K562 (cell line): ENCODE measurements at regions not wholly inside any gene's neighbourhood (a gene's known extent, or its start where the extent isn't known, plus 50 kb on each side); places are given as distances from the start of the nearest gene placed in this dataset.

Experiments
- ATAC-seq: fragments of 200-7000 bp; cut with Tn5 transposase; 3 replicates; pipeline ENCODE4 v1.9.1; 2020; ENCODE audit warnings: moderate library complexity
- BruUV-seq: library from RNA; stranded (reverse); fragments of 400-500 nt; replicated peaks from 2 replicates; lab custom pipeline; 2021; lab: Mats Ljungman, UMichigan
- CTCF ChIA-PET: fragments of 300-600 bp; formaldehyde crosslinking; extraction: SDS; loops from one replicate; lab custom pipeline; 2021; ENCODE audit warnings: low intra/inter-chr PET ratio; lab: Yijun Ruan, JAX
- POLR2A ChIA-PET: fragments of 300-600, 350-650 bp; sonication (Branson Sonifier 250); formaldehyde crosslinking; extraction: SDS; loops from one replicate; lab custom pipeline; 2021; ENCODE audit warnings: antibody characterized with exemption, inconsistent platforms; lab: Yijun Ruan, JAX
- DNase-seq, 4 experiments: peaks; one replicate each; pipeline versions ENCODE4 v3.0.0 to v3.0.0-alpha.2; 2011 to 2018; ENCODE audit warnings: low spot score in 3 of 4, mixed read lengths in 3 of 4; ENCODE audit errors: extremely low read depth in 1 of 4
- FAIRE-seq: peaks from 2 replicates; lab custom pipeline; 2011; peaks lifted over from hg19 to GRCh38; lab: Jason Lieb, UNC
- H2AFZ ChIP-seq: 2 replicates; pipeline ENCODE4 v1.6.0; 2011; ENCODE audit warnings: low read depth, low read length, control low read depth, inconsistent platforms
- H3K27ac ChIP-seq: fragments of 200-600 bp; 3 replicates; pipeline ENCODE4 v1.8.0; 2011; ENCODE audit warnings: low read depth, mild to moderate bottlenecking, control low read depth, inconsistent platforms, low read length, moderate library complexity, mixed read lengths; ENCODE audit errors: extremely low read depth
- H3K27me3 ChIP-seq, 2 experiments: fragments of 300-600 bp in 1 of 2; 2 replicates in 1 of 2; 3 replicates in 1 of 2; pipeline versions ENCODE4 v1.6.0 to v1.8.0; 2011; ENCODE audit warnings: inconsistent platforms in 2 of 2, low read length in 2 of 2, mild to moderate bottlenecking in 1 of 2, mixed read lengths in 1 of 2, moderate library complexity in 1 of 2; ENCODE audit not compliant: control insufficient read depth in 2 of 2, insufficient read depth in 2 of 2
- H3K36me3 ChIP-seq: fragments of 300-600 bp; 3 replicates; pipeline ENCODE4 v1.8.0; 2011; ENCODE audit warnings: mild to moderate bottlenecking, low read length, inconsistent platforms; ENCODE audit not compliant: control insufficient read depth, insufficient read depth
- H3K4me1 ChIP-seq, 2 experiments: fragments of 200-600 bp in 1 of 2; replicated peaks in 1 of 2; 2 replicates in 1 of 2; 3 replicates in 1 of 2; pipeline versions ENCODE4 v1.5.1 to v1.8.0; 2011; ENCODE audit warnings: inconsistent platforms in 2 of 2, low read length in 2 of 2, mild to moderate bottlenecking in 1 of 2, mixed read lengths in 1 of 2, moderate library complexity in 1 of 2; ENCODE audit not compliant: control insufficient read depth in 2 of 2, insufficient read depth in 2 of 2
- H3K4me2 ChIP-seq: 2 replicates; pipeline ENCODE4 v1.6.1; 2011; ENCODE audit warnings: low read length, control low read depth, inconsistent platforms, mixed read lengths; ENCODE audit not compliant: insufficient read depth
- H3K4me3 ChIP-seq: fragments of 200-600 bp; sonication (generic), shearing (Covaris generic); 2 replicates; pipeline ENCODE4 v1.5.1; 2016; ENCODE audit warnings: control low read depth, inconsistent platforms
- H3K79me2 ChIP-seq: fragments of 200-600 bp; 3 replicates; pipeline ENCODE4 v1.8.0; 2011; ENCODE audit warnings: low read length, inconsistent platforms; ENCODE audit not compliant: control insufficient read depth, insufficient read depth
- H3K9ac ChIP-seq, 2 experiments: 2 replicates each; pipeline versions ENCODE4 v1.6.0 to v1.6.1; 2011; ENCODE audit warnings: low read depth in 2 of 2, low read length in 2 of 2, control low read depth in 1 of 2, inconsistent platforms in 1 of 2, mild to moderate bottlenecking in 1 of 2, mixed read lengths in 1 of 2; ENCODE audit not compliant: insufficient read depth in 1 of 2
- H3K9me1 ChIP-seq: one replicate; pipeline ENCODE4 v1.6.0; 2011; ENCODE audit warnings: inconsistent platforms, mild to moderate bottlenecking, low read length, moderate library complexity; ENCODE audit not compliant: control insufficient read depth, insufficient read depth
- H3K9me3 ChIP-seq: replicated peaks from 2 replicates; pipeline ENCODE4 v1.5.1; 2011; ENCODE audit warnings: low read depth, low read length, inconsistent platforms; ENCODE audit not compliant: control insufficient read depth, insufficient read depth
- H4K20me1 ChIP-seq: replicated peaks from 2 replicates; pipeline ENCODE4 v1.6.1; 2011; ENCODE audit warnings: low read length, inconsistent platforms, mixed read lengths; ENCODE audit not compliant: control insufficient read depth, insufficient read depth
- PRPF4 ChIP-seq: fragments of 200-400 bp; formaldehyde crosslinking; IDR thresholded peaks from one replicate; pipeline ENCODE4 v1.6.1; 2017; ENCODE audit warnings: low read length, low read depth, mild to moderate bottlenecking; ENCODE audit not compliant: insufficient read depth, poor library complexity, severe bottlenecking
- RAD21 ChIP-seq, 2 experiments: fragments of 250-450 bp in 1 of 2; fragments of 450-650 bp in 1 of 2; sonication (Bioruptor Pico) in 1 of 2; formaldehyde crosslinking in 1 of 2; IDR thresholded peaks in 1 of 2; conservative IDR thresholded peaks in 1 of 2; 2 replicates each; pipeline versions ENCODE4 v1.4.0 to v1.8.0; 2020 to 2022; ENCODE audit warnings: mild to moderate bottlenecking in 2 of 2, moderate library complexity in 1 of 2
- SAP30 ChIP-seq: fragments of 200-600 bp; sonication (generic); IDR thresholded peaks from 2 replicates; pipeline ENCODE4 v1.6.1; 2012; ENCODE audit warnings: borderline replicate concordance, low read depth, mild to moderate bottlenecking, moderate library complexity, low read length, control low read depth, inconsistent platforms; ENCODE audit not compliant: insufficient read depth, poor library complexity, severe bottlenecking
- SMC3 ChIP-seq: conservative IDR thresholded peaks from 2 replicates; pipeline ENCODE4 v1.6.1; 2011; ENCODE audit warnings: low read depth, low read length, improper control_type of control experiment; ENCODE audit not compliant: insufficient read depth
- ZNF134 ChIP-seq: fragments of 250-450 bp; sonication (Bioruptor Pico); conservative IDR thresholded peaks from 2 replicates; pipeline ENCODE4 v1.4.0; 2020
- WGBS: fragments of 100-300 bp; shearing (Covaris generic); methylation state at CpG from one replicate; pipeline ENCODE4 v1.1.6; 2016; ENCODE audit warnings: low coverage, mixed read lengths; ENCODE audit not compliant: insufficient coverage; ENCODE audit errors: missing lambda C conversion rate; 5-methylcytosine and 5-hydroxymethylcytosine counted together
- in situ Hi-C: fragments of 300-500 bp; cut with MboI; formaldehyde crosslinking; loops from 4 replicates; pipeline ENCODE4 v1.15.0; 2018; ENCODE audit warnings: inconsistent platforms, mixed read lengths
- intact Hi-C: fragments of 100-400 bp; cut with micrococcal nuclease; formaldehyde crosslinking; loops from 2 replicates; pipeline ENCODE4 v1.14.2; 2022
- TF ChIP-seq, protein P1 (sequence below), 2 experiments: fragments of 450-650 bp; formaldehyde crosslinking in 1 of 2; IDR thresholded peaks; 2 replicates each; pipeline versions ENCODE4 v1.4.0 to v1.6.1; 2014 to 2020; ENCODE audit warnings: mild to moderate bottlenecking in 2 of 2, borderline replicate concordance in 1 of 2, low read depth in 1 of 2
- TF ChIP-seq, protein P2 (sequence below): fragments of 450-650 bp; formaldehyde crosslinking; IDR thresholded peaks from 2 replicates; pipeline ENCODE4 v1.4.0; 2020; ENCODE audit warnings: mild to moderate bottlenecking, moderate library complexity
- TF ChIP-seq, protein P3 (sequence below), 3 experiments: IDR thresholded peaks in 2 of 3; conservative IDR thresholded peaks in 1 of 3; 2 replicates each; pipeline ENCODE4 v1.5.1; 2011 to 2012; ENCODE audit warnings: low read length in 3 of 3, mild to moderate bottlenecking in 3 of 3, control low read depth in 2 of 3, improper control_type of control experiment in 1 of 3, inconsistent platforms in 1 of 3, low read depth in 1 of 3, mixed read lengths in 1 of 3, moderate library complexity in 1 of 3; ENCODE audit not compliant: insufficient read depth in 2 of 3

DNA sequence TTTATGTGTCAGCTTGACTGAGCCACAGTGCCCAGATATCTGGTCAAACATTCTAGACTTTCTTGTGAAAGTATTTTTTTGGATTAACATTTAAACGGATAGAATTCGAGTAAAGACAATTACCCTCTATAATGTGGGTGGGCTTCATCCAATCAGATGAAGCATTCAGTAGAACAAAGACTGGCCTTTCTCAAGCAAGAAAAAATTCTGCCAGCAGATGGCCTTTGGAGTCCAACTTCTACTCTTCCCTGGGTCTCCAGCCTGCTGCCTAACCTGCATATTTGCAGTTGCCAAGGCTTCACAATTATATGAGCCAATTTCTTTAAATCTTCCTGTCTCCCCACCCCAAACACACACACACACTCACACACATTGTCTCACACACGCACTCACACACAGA lies 86.4 kb downstream of the MED10 start:
- H4K20me1 ChIP-seq, result no peaks in the 10 kb centered on the region
- H3K4me2 ChIP-seq, result no peak overlapping the region
- 0% methylated on average over 3 of the region's 3 CpGs for WGBS
- intact Hi-C loops (loop anchor here (1.0 to 5.0 kb wide), 3 partner anchors 145 to 800 kb away; no protein-coding TSS in a partner anchor), in situ Hi-C loops (no loop called here)
- ATAC-seq, result peak; percentile 80
- no peak overlapping the region for H3K9ac ChIP-seq
- H3K9me3 ChIP-seq, result no peaks in the 10 kb centered on the region
- H3K79me2 ChIP-seq, result no peaks in the 10 kb centered on the region
- peak in 1 of 4 experiments; percentile 27 for DNase-seq
- BruUV-seq, result no TSS peak
- H3K27me3 ChIP-seq, result no peaks in the 10 kb centered on the region
- H3K4me1 ChIP-seq, result no peaks in the 10 kb centered on the region
- ChIA-PET CTCF (interaction anchor here (1.0 kb wide), 1 partner anchor 454 kb away, joined by 4 read pairs; no protein-coding TSS in a partner anchor), POLR2A (no interaction called here)
- H2AFZ ChIP-seq, result no peak overlapping the region
- H3K36me3 ChIP-seq, result no peaks in the 10 kb centered on the region
- TF ChIP-seq, protein P1, sequence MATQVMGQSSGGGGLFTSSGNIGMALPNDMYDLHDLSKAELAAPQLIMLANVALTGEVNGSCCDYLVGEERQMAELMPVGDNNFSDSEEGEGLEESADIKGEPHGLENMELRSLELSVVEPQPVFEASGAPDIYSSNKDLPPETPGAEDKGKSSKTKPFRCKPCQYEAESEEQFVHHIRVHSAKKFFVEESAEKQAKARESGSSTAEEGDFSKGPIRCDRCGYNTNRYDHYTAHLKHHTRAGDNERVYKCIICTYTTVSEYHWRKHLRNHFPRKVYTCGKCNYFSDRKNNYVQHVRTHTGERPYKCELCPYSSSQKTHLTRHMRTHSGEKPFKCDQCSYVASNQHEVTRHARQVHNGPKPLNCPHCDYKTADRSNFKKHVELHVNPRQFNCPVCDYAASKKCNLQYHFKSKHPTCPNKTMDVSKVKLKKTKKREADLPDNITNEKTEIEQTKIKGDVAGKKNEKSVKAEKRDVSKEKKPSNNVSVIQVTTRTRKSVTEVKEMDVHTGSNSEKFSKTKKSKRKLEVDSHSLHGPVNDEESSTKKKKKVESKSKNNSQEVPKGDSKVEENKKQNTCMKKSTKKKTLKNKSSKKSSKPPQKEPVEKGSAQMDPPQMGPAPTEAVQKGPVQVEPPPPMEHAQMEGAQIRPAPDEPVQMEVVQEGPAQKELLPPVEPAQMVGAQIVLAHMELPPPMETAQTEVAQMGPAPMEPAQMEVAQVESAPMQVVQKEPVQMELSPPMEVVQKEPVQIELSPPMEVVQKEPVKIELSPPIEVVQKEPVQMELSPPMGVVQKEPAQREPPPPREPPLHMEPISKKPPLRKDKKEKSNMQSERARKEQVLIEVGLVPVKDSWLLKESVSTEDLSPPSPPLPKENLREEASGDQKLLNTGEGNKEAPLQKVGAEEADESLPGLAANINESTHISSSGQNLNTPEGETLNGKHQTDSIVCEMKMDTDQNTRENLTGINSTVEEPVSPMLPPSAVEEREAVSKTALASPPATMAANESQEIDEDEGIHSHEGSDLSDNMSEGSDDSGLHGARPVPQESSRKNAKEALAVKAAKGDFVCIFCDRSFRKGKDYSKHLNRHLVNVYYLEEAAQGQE (IDR thresholded peaks at IDR 0.05; ENCODE audit: borderline replicate concordance), result peak; percentile 55; the same call in 1 of the 2 replicates
- TF ChIP-seq, protein P1 (CRISPR knock-in tag; IDR thresholded peaks at IDR 0.05; ENCODE audit: low read depth), result no peak
- TF ChIP-seq SMC3 (peak; percentile 39; the same call in 1 of the 2 replicates), PRPF4 (no peak), RAD21 (CRISPR knock-in tag; conservative IDR thresholded peaks at IDR 0.05 in 1 of 2, IDR thresholded peaks at IDR 0.05 in 1 of 2) (peak; percentile 62 to 73), ZNF134 (CRISPR knock-in tag) (peak; percentile 57; the same call in 1 of the 2 replicates), SAP30 (no peak)
- TF ChIP-seq, protein P2, sequence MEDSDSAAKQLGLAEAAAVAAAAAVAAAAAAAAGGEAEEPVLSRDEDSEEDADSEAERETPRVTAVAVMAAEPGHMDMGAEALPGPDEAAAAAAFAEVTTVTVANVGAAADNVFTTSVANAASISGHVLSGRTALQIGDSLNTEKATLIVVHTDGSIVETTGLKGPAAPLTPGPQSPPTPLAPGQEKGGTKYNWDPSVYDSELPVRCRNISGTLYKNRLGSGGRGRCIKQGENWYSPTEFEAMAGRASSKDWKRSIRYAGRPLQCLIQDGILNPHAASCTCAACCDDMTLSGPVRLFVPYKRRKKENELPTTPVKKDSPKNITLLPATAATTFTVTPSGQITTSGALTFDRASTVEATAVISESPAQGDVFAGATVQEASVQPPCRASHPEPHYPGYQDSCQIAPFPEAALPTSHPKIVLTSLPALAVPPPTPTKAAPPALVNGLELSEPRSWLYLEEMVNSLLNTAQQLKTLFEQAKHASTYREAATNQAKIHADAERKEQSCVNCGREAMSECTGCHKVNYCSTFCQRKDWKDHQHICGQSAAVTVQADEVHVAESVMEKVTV (CRISPR knock-in tag), result 0 out of 2 replicates have a peak, but pooled peaks have one; percentile 6
- TF ChIP-seq, protein P3, sequence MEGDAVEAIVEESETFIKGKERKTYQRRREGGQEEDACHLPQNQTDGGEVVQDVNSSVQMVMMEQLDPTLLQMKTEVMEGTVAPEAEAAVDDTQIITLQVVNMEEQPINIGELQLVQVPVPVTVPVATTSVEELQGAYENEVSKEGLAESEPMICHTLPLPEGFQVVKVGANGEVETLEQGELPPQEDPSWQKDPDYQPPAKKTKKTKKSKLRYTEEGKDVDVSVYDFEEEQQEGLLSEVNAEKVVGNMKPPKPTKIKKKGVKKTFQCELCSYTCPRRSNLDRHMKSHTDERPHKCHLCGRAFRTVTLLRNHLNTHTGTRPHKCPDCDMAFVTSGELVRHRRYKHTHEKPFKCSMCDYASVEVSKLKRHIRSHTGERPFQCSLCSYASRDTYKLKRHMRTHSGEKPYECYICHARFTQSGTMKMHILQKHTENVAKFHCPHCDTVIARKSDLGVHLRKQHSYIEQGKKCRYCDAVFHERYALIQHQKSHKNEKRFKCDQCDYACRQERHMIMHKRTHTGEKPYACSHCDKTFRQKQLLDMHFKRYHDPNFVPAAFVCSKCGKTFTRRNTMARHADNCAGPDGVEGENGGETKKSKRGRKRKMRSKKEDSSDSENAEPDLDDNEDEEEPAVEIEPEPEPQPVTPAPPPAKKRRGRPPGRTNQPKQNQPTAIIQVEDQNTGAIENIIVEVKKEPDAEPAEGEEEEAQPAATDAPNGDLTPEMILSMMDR (IDR thresholded peaks at IDR 0.05 in 2 of 3, conservative IDR thresholded peaks at IDR 0.05 in 1 of 3; ENCODE audit: insufficient read depth in 2 of 3, low read depth in 1 of 3, low read length in 3 of 3), result peak in 2 of 3 experiments; percentile 33 to 61; a peak in 4 of 6 replicates
- FAIRE-seq, result peak; percentile 51
- no peak overlapping the region for H3K4me3 ChIP-seq
- H3K9me1 ChIP-seq, result no peaks in the 10 kb centered on the region
- no peak overlapping the region for H3K27ac ChIP-seq
